ENCODE measurements at regions not wholly inside any gene's neighbourhood (a gene's known extent, or its start where the extent isn't known, plus 50 kb on each side); places are given as distances from the start of the nearest gene placed in this dataset.

- no peak for TF ChIP-seq CTCF (IDR thresholded peaks at IDR 0.05; ENCODE audit: low read depth, low read length, poor library complexity, severe bottlenecking)
- TF ChIP-seq EZH2phosphoT487 (IDR thresholded peaks at IDR 0.05; ENCODE audit: borderline replicate concordance, low read length): no peak
Measured at GRCh38 chr2:53289309-53290006, 478.1 kb upstream of the CHAC2 start.

Data from DOHH2 (cell line).